GM23338 (cell line): ENCODE measurements at regions not wholly inside any gene's neighbourhood (a gene's known extent, or its start where the extent isn't known, plus 50 kb on each side); places are given as distances from the start of the nearest gene placed in this dataset.

Experiments used
- ATAC-seq: fragments of 200-7000 bp; cut with Tn5 transposase; 3 replicates; pipeline ENCODE4 v1.9.1; 2020
- DNase-seq: peaks from one replicate; pipeline ENCODE4 v3.0.0-alpha.2; 2015; ENCODE audit warnings: low spot score
- H2AFZ ChIP-seq: fragments of 200-600 bp; sonication (generic); 2 replicates; pipeline ENCODE4 v1.8.0; 2016; ENCODE audit warnings: antibody characterized with exemption, mild to moderate bottlenecking, moderate library complexity
- H3F3A ChIP-seq: fragments of 200-600 bp; sonication (generic); replicated peaks from 2 replicates; pipeline ENCODE4 v1.8.0; 2017; ENCODE audit warnings: antibody characterized with exemption, mixed run types, low read depth
- H3K27ac ChIP-seq: fragments of 200-600 bp; sonication (generic); 2 replicates; pipeline ENCODE4 v1.6.1; 2016; ENCODE audit warnings: low read depth
- H3K27me3 ChIP-seq: fragments of 200-600 bp; sonication (generic); 2 replicates; pipeline ENCODE4 v1.8.0; 2016; ENCODE audit warnings: mild to moderate bottlenecking, mixed run types, moderate library complexity; ENCODE audit not compliant: insufficient read depth
- H3K36me3 ChIP-seq: fragments of 200-600 bp; sonication (generic); 2 replicates; pipeline ENCODE4 v1.8.0; 2016; ENCODE audit warnings: mild to moderate bottlenecking; ENCODE audit not compliant: insufficient read depth
- H3K4me1 ChIP-seq: fragments of 200-600 bp; sonication (generic); 2 replicates; pipeline ENCODE4 v1.8.0; 2016; ENCODE audit warnings: mild to moderate bottlenecking, moderate library complexity; ENCODE audit not compliant: insufficient read depth
- H3K4me2 ChIP-seq: fragments of 200-600 bp; sonication (generic); 2 replicates; pipeline ENCODE4 v1.7.1; 2017; ENCODE audit warnings: mixed run types
- H3K4me3 ChIP-seq: fragments of 200-600 bp; sonication (generic); 2 replicates; pipeline ENCODE4 v1.6.1; 2016; ENCODE audit warnings: mixed run types
- H3K79me2 ChIP-seq: fragments of 200-600 bp; sonication (generic); replicated peaks from 2 replicates; pipeline ENCODE4 v1.8.0; 2017; ENCODE audit warnings: mild to moderate bottlenecking; ENCODE audit not compliant: insufficient read depth
- H3K9me2 ChIP-seq: fragments of 200-600 bp; sonication (generic); 2 replicates; pipeline ENCODE4 v1.8.0; 2017; ENCODE audit not compliant: insufficient read depth
- H4K20me1 ChIP-seq: fragments of 200-600 bp; sonication (generic); replicated peaks from 2 replicates; pipeline ENCODE4 v1.8.0; 2017; ENCODE audit warnings: mild to moderate bottlenecking; ENCODE audit not compliant: insufficient read depth
- H3K27ac Mint-ChIP-seq: 2 replicates; pipeline ENCODE4 v1.8.0; 2020; ENCODE audit warnings: inconsistent platforms, mild to moderate bottlenecking, moderate library complexity, mixed read lengths
- H3K27me3 Mint-ChIP-seq: 3 replicates; pipeline ENCODE4 v1.8.0; 2022; ENCODE audit warnings: low read depth, mild to moderate bottlenecking, moderate library complexity, mixed read lengths, inconsistent platforms; ENCODE audit not compliant: insufficient read depth, poor library complexity
- H3K36me3 Mint-ChIP-seq: 3 replicates; pipeline ENCODE4 v1.8.0; 2021; ENCODE audit warnings: low read depth, mild to moderate bottlenecking, inconsistent platforms, moderate library complexity, mixed read lengths
- H3K4me1 Mint-ChIP-seq: 3 replicates; pipeline ENCODE4 v1.8.0; 2020; ENCODE audit warnings: mild to moderate bottlenecking, inconsistent platforms, mixed read lengths
- H3K4me3 Mint-ChIP-seq: 3 replicates; pipeline ENCODE4 v1.8.0; 2021; ENCODE audit warnings: moderate library complexity, mild to moderate bottlenecking, inconsistent platforms, mixed read lengths
- H3K9me3 Mint-ChIP-seq: 3 replicates; pipeline ENCODE4 v1.8.0; 2020; ENCODE audit warnings: moderate library complexity, mild to moderate bottlenecking, inconsistent platforms, mixed read lengths
- EZH2phosphoT487 ChIP-seq: fragments of 200-600 bp; sonication (generic); IDR thresholded peaks from one replicate; pipeline ENCODE4 v1.8.1; 2018; ENCODE audit warnings: antibody characterized with exemption; ENCODE audit not compliant: unreplicated experiment
- POLR2AphosphoS5 ChIP-seq: IDR thresholded peaks from 2 replicates; pipeline ENCODE4 v1.6.1; 2016; ENCODE audit warnings: antibody characterized with exemption, low read depth
- ZNF114 ChIP-seq: fragments of 250-450 bp; sonication (Bioruptor Pico); IDR thresholded peaks from 2 replicates; pipeline ENCODE4 v1.5.0; 2020; ENCODE audit warnings: mild to moderate bottlenecking, moderate library complexity
- ZNF462 ChIP-seq: fragments of 250-450 bp; sonication (Bioruptor Pico); IDR thresholded peaks from 2 replicates; pipeline ENCODE4 v1.5.0; 2020; ENCODE audit warnings: mild to moderate bottlenecking, moderate library complexity
- TF ChIP-seq, protein P1 (sequence below): IDR thresholded peaks from 2 replicates; pipeline ENCODE4 v1.6.1; 2016; ENCODE audit warnings: antibody characterized with exemption

GRCh38 chr15:47570451-47570850, 146.9 kb upstream of the SEMA6D start (continued):
- TF ChIP-seq ZNF462 (CRISPR knock-in tag) (no peak), EZH2phosphoT487 (no peak), ZNF114 (CRISPR knock-in tag) (no peak), POLR2AphosphoS5 (no peak)
- TF ChIP-seq, protein P1, sequence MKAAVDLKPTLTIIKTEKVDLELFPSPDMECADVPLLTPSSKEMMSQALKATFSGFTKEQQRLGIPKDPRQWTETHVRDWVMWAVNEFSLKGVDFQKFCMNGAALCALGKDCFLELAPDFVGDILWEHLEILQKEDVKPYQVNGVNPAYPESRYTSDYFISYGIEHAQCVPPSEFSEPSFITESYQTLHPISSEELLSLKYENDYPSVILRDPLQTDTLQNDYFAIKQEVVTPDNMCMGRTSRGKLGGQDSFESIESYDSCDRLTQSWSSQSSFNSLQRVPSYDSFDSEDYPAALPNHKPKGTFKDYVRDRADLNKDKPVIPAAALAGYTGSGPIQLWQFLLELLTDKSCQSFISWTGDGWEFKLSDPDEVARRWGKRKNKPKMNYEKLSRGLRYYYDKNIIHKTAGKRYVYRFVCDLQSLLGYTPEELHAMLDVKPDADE = no peak

DNA sequence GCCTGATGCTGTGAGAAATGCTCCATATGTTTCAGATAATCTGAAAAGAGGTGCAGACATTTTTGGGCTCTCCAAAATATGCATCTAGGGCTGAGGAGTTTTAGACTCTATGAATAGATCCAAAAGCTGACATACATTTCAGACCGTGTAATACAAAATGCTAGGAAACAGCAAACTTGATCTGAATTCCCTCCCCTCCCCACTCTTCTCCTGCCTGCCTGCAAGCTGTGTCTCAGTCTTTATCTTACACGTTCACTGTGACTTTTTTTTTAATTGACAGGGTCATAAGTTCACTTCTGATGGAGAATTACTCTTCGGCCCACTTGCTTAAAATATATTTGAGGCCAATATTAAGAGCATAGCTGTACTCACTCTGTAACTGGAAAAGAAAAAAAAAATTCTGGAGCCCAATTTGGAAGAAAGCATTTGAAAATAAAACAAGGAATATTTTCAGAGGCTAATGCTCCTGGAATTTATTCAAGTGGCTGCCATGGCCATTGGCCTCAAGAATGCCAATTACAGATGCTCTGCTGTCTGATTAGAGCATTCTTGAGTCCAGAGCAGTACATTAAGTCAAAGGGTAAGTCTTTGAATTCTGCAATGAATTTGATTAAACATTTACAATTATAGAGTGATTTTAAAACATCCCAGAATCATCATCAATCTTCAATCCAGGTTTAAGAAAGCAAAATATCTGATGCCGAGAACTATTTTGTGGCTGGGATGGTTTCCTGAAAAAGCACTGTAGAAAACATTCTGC, 146.2 kb upstream of the SEMA6D start:
- H3K36me3 ChIP-seq = no peaks in the 10 kb centered on the region
- no peak overlapping the region for H3K4me3 ChIP-seq
- H3K27me3 ChIP-seq = no peaks in the 10 kb centered on the region
- Mint-ChIP-seq H3K27ac (no peak overlapping the region), H3K9me3 (no peaks in the 10 kb centered on the region), H3K36me3 (no peaks in the 10 kb centered on the region), H3K4me3 (no peak overlapping the region), H3K27me3 (peaks cover 2% of the 10 kb centered on the region), H3K4me1 (no peaks in the 10 kb centered on the region)
- H3K9me2 ChIP-seq = no peaks in the 10 kb centered on the region; the same call in 1 of the 2 replicates
- H3K4me2 ChIP-seq = no peak overlapping the region
- H3F3A ChIP-seq = no peaks in the 10 kb centered on the region
- no peaks in the 10 kb centered on the region for H3K79me2 ChIP-seq
- no peak overlapping the region for H2AFZ ChIP-seq
- no peak overlapping the region for H3K27ac ChIP-seq
- H4K20me1 ChIP-seq = no peaks in the 10 kb centered on the region
- H3K4me1 ChIP-seq = peaks cover 3% of the 10 kb centered on the region; the same call in 1 of the 2 replicates
- ATAC-seq (no peak), DNase-seq (no peak)
- no peak for TF ChIP-seq ZNF462 (CRISPR knock-in tag)
